Tibial artery (tissue), 4 donors: ENCODE measurements at regions not wholly inside any gene's neighbourhood (a gene's known extent, or its start where the extent isn't known, plus 50 kb on each side); places are given as distances from the start of the nearest gene placed in this dataset.

Experiments
- DNase-seq, 2 donors: peaks; one replicate each; pipeline ENCODE4 v3.0.0-alpha.2; 2019
- H3K27ac ChIP-seq, 2 donors: fragments of 200-600 bp; sonication (generic) in 1 of 2; 1 replicate in 1 of 2; 2 replicates in 1 of 2; pipeline ENCODE4 v1.5.1; 2018 to 2019; ENCODE audit warnings: mild to moderate bottlenecking in 1 of 2
- H3K27me3 ChIP-seq, 2 donors: fragments of 200-600 bp; sonication (generic) in 1 of 2; one replicate each; pipeline versions ENCODE4 v1.5.1 to v1.6.0; 2016 to 2019
- H3K36me3 ChIP-seq, 3 donors: fragments of 200-600 bp; sonication (generic) in 2 of 3; one replicate each; pipeline ENCODE4 v1.5.1; 2016 to 2019; ENCODE audit warnings: mild to moderate bottlenecking in 2 of 3
- H3K4me1 ChIP-seq, 4 donors: fragments of 200-600 bp; sonication (generic) in 2 of 4; 1 replicate in 3 of 4; 2 replicates in 1 of 4; pipeline ENCODE4 v1.5.1; 2016 to 2019
- H3K4me3 ChIP-seq, 2 donors: fragments of 200-600 bp; sonication (generic) in 1 of 2; 1 replicate in 1 of 2; 2 replicates in 1 of 2; pipeline ENCODE4 v1.5.1; 2018 to 2019; ENCODE audit warnings: mild to moderate bottlenecking in 2 of 2
- H3K9me3 ChIP-seq, 3 donors: fragments of 200-600 bp; sonication (generic) in 1 of 3; one replicate each; pipeline ENCODE4 v1.5.1; 2016 to 2019
- CTCF ChIP-seq, 2 experiments: fragments of 200-600 bp in 1 of 2; fragments of 450-650 bp in 1 of 2; IDR thresholded peaks; one replicate each; pipeline ENCODE4 v1.5.1; 2017 to 2019; ENCODE audit warnings: antibody characterized with exemption in 2 of 2, mild to moderate bottlenecking in 1 of 2, moderate library complexity in 1 of 2
- intact Hi-C: fragments of 100-400 bp; cut with DNase I; formaldehyde crosslinking; loops from one replicate; pipeline ENCODE4 v1.15.0; 2023; ENCODE audit warnings: low total_unique reads

GRCh38 chr15:81744364-81744763 lies 301.5 kb downstream of the MEX3B start:
- Histone ChIP-seq H3K4me3 (no peak overlapping the region), H3K4me1 (peaks cover 0 to 9% (median 0%) of the 10 kb centered on the region in 4 donors), H3K36me3 (no peaks in the 10 kb centered on the region), H3K27ac (no peak overlapping the region), H3K27me3 (peaks cover 0 to 8% of the 10 kb centered on the region in 2 donors), H3K9me3 (no peaks in the 10 kb centered on the region)
- no peak for TF ChIP-seq CTCF (IDR thresholded peaks at IDR 0.05)
- DNase-seq, result no peak
- intact Hi-C loops, result no loop called here

GRCh38 chr15:81740416-81740815 lies 305.4 kb downstream of the MEX3B start:
- TF ChIP-seq CTCF (IDR thresholded peaks at IDR 0.05), result no peak

GRCh38 chr15:81729340-81729739 lies 316.5 kb downstream of the MEX3B start:
- Histone ChIP-seq H3K27ac (no peak overlapping the region), H3K36me3 (no peaks in the 10 kb centered on the region), H3K4me1 (no peaks in the 10 kb centered on the region), H3K27me3 (no peaks in the 10 kb centered on the region), H3K9me3 (no peaks in the 10 kb centered on the region), H3K4me3 (no peak overlapping the region)
- intact Hi-C loops, result no loop called here
- no peak for DNase-seq
- TF ChIP-seq CTCF (IDR thresholded peaks at IDR 0.05), result no peak

More at GRCh38 chr15:81740416-81740815, 305.4 kb downstream of the MEX3B start:
- Histone ChIP-seq H3K36me3 (no peaks in the 10 kb centered on the region), H3K4me3 (no peak overlapping the region), H3K27ac (no peak overlapping the region), H3K27me3 (no peaks in the 10 kb centered on the region), H3K4me1 (peaks cover 0 to 9% (median 0%) of the 10 kb centered on the region in 4 donors), H3K9me3 (no peaks in the 10 kb centered on the region)
- intact Hi-C loops, result no loop called here
- no peak for DNase-seq

- H3K4me3 ChIP-seq, result no peak overlapping the region
- no peak for DNase-seq
- no peaks in the 10 kb centered on the region for H3K9me3 ChIP-seq
- H3K27ac ChIP-seq, result no peak overlapping the region
- TF ChIP-seq CTCF (IDR thresholded peaks at IDR 0.05), result no peak
- H3K27me3 ChIP-seq, result no peaks in the 10 kb centered on the region
- intact Hi-C loops, result no loop called here
- H3K4me1 ChIP-seq, result no peaks in the 10 kb centered on the region
- no peaks in the 10 kb centered on the region for H3K36me3 ChIP-seq
Measured at GRCh38 chr15:81728726-81729125, 317.1 kb downstream of the MEX3B start.

- no peak for TF ChIP-seq CTCF (IDR thresholded peaks at IDR 0.05)
Measured at GRCh38 chr15:81725590-81725989, 320.2 kb downstream of the MEX3B start.

GRCh38 chr15:81724536-81724935 lies 321.3 kb downstream of the MEX3B start:
- no peaks in the 10 kb centered on the region for H3K36me3 ChIP-seq
- TF ChIP-seq CTCF (IDR thresholded peaks at IDR 0.05), result no peak
- H3K9me3 ChIP-seq, result no peaks in the 10 kb centered on the region
- H3K27ac ChIP-seq, result no peak overlapping the region
- intact Hi-C loops, result no loop called here
- no peak for DNase-seq
- no peaks in the 10 kb centered on the region for H3K27me3 ChIP-seq
- H3K4me1 ChIP-seq, result no peaks in the 10 kb centered on the region
- no peak overlapping the region for H3K4me3 ChIP-seq

More at GRCh38 chr15:81725590-81725989, 320.2 kb downstream of the MEX3B start:
- intact Hi-C loops, result no loop called here
- no peak for DNase-seq
- H3K4me3 ChIP-seq, result no peak overlapping the region
- H3K4me1 ChIP-seq, result no peaks in the 10 kb centered on the region
- H3K27ac ChIP-seq, result no peak overlapping the region
- no peaks in the 10 kb centered on the region for H3K36me3 ChIP-seq
- H3K27me3 ChIP-seq, result no peaks in the 10 kb centered on the region
- no peaks in the 10 kb centered on the region for H3K9me3 ChIP-seq
